ENCODE measurements at regions not wholly inside any gene's neighbourhood (a gene's known extent, or its start where the extent isn't known, plus 50 kb on each side); places are given as distances from the start of the nearest gene placed in this dataset.
"Not testable (repeated sequence)": the region's sequence is repeated elsewhere in the genome, so short reads cannot be mapped to it uniquely, and the experiment has no call there.

DNA sequence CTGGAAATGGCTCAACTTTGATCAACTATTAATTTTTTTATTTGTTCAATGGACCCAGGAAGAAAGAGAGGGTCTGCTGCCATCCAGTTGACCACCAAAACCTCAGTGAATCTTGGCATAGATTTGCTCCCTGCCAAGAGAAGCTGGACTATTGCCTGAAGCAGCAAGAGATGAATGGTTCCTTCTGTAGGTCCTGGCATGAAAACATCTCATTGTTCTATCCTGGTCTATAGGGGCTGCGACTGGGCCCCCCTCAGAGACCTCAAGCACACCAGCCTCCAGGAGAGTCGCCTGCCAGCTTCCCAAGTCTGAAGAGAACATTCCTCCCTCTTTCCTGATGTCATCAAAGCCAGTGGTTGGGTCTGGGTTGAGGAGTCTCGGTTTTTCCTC, 204.9 kb downstream of the TMX1 start:
- no peak for DNase-seq (ENCODE audit: low spot score)

DNA sequence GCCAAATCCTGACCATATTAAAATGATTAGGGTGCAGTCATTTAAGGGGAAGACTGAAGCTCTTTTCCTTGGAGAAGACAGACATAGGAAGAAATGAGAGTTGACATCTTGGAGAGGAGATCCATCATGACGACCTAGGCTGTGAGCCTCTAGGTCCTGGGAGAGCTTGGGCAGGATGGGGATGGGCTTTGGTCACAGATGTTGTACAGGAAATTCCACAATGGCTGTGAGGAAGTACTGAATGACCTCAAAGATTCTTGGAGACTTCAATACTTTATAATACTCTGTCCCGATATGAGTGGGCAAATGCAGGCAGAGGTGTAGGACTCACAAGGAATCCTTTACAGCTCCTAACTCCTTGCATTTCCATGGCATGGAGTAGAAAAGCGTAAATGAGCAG, 204.9 kb upstream of the FRMD6 start:
- no peak for DNase-seq (ENCODE audit: low spot score)

DNA sequence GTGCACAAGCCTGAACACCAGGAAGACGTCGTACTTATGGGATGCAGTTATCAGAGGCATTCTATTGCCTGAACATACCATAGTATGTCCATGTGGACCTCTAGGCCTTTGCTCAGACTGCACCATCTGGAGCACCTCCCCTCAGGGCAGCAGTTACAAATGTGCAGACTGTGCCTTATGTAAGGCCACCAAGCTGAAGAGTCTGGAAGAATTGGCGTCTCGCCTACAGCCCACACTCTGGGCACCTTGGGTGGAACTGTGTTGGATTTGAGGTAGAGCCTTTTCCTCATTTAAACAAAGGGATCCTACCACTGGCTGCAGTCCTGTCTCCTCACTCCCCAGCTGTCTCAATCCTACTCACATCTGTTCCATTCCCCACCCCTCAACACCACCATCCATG, 204.3 kb upstream of the FRMD6 start:
- no peak for DNase-seq (ENCODE audit: low spot score)

DNA sequence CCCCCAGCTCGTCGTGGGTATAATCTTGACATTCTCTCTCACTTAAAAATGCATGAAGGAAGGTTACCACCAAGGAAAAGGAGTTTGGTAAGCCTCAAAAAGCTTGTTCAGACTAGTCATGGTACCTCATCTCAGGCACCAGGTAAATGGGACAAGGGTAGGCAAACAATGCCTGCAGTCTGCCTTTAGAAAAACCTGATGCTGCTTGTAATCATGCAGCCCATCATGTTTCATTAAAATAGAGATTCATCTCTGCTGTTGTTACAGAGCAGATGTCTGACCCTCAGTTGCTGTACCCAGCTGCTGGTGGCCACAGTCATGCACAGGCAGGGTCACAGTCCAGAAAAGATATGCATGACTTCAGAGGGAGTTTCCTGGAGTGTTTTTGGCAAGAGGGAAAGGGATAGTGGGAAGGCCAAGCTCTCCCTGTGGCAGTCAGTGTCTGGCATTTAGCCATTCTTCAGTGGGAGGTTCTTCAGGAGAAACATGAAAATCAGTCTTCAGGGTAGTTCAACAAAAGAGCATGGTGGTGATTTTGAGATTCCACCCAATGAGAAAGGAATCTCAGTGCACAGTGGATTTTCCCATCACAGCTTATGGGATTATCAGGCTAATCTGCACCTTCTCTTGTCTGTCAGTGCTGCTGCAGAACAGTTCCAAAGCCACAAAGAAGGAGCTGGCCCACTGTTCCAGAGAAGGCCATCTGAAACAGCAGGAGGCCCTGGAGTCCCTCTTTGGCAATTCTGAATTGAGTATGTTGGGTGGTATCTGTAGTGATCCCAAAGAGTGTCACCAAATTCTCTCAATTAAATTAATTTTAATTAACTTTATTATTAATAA, 202.7 kb upstream of the FRMD6 start:
- DNase-seq (ENCODE audit: low spot score): no peak

DNA sequence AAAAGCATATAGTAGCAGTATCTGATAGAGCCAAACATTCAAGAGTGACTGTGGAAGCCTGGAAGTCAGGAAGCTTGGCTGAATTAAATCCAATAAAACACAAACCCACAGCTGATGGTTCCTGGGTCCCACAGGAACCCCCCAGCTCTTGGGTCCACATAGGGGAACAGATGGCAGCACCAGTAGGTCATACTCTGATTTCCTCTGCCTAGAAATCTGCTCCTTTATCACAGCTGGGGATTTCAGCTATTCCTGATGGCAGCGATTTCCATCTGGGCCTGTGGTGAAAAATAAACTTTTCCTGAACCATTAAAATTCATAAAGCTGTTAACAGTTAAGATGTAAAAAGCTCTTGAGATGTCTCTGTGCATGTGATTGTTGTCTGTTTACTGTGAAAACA, 202.0 kb upstream of the FRMD6 start:
- DNase-seq (ENCODE audit: low spot score): no peak

DNA sequence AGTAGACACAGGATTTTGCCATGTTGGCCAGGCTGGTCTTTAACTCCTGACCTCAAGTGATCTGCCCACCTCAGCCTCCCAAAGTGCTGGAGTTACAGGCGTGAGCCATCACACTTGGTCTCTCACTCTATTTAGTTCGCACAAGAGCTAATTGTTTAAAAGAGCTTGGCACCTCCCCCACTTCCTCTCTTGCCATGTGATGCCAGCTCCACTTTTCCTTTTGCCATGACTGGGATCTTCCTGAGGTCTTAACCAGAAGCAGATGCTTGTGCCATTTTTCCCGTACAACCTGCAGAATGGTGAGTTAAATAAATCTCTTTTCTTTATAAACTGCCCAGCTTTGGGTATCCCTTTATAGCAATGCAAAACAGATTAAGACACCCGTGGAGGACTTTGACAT, 200.1 kb upstream of the FRMD6 start:
- no peak for DNase-seq (ENCODE audit: low spot score)

DNA sequence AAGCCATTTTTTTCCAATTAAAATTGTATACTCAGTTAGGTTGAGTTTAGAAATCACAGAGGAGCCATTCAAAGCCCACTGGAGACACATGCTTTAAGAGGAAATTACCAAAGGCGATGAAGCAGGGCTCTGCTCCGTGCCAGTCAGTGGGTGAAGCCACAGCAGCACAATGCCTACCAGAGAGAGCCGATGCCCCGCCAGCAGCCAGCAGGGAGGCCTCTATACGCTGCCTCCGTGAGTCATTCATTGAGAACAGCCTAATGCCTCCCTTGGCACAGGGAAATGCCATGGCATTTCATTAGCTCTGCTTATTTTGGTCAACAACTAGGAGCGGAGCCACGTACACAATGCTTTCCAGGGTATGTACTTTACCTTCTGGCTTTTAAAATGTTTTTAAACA, 197.8 kb upstream of the FRMD6 start:
- DNase-seq (ENCODE audit: low spot score): no peak

DNA sequence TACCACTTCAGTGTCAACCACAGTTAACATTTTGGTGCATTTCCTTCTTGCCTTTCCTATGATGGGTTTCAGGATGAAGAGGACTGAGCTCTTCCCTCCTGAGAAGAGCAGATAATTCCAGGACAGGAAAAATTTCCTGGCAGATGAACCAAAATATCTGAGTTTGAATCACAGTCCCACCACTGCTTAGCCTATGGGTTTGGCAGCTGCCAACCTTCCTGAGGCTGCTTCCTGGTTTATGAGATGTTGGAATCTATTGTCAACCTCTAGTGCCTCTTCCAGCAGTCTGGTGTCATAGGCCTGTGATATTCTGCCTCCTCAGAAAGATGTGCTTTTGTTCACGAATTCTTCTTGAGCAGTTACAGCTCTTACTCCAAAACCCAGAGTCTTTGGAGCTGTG, 197.4 kb upstream of the FRMD6 start:
- DNase-seq (ENCODE audit: low spot score): no peak

DNA sequence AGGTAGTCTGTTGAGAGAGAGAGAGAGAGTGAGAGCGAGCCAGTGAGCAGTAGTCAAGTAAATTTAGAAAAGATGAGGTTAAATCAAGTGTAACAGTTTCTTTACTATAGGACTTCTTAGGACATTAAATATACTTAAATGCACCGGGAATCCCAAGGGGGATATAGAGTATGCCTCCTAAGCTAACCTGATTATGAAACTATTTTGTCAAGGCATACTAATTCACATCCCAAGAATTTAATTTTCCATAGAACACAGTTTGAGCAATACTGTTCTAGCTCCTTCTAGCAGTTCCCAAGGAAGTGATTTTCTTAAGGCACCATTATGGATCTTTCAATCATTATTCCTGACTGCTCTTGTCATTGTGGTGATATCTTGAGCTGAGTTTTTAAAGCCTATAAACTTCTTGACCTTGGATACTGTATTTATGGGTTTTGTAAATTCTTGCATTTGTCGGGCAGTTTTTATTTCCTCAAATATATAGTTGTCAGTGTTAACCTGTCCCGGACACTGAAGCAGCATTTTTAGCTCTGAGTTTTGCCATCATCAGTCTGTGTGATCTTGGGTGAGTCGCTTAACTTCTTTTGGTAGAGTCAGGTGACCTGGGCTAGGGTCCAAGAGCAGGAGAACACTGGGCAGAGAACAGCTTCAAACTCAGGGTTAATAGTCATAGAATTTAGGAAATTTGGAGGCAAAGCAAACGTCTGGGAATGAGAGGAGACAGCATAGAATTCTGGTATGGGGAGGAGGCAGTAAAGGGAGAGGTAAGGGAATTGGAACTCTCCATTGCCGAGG, 196.5 kb upstream of the FRMD6 start:
- DNase-seq (ENCODE audit: low spot score): no peak

DNA sequence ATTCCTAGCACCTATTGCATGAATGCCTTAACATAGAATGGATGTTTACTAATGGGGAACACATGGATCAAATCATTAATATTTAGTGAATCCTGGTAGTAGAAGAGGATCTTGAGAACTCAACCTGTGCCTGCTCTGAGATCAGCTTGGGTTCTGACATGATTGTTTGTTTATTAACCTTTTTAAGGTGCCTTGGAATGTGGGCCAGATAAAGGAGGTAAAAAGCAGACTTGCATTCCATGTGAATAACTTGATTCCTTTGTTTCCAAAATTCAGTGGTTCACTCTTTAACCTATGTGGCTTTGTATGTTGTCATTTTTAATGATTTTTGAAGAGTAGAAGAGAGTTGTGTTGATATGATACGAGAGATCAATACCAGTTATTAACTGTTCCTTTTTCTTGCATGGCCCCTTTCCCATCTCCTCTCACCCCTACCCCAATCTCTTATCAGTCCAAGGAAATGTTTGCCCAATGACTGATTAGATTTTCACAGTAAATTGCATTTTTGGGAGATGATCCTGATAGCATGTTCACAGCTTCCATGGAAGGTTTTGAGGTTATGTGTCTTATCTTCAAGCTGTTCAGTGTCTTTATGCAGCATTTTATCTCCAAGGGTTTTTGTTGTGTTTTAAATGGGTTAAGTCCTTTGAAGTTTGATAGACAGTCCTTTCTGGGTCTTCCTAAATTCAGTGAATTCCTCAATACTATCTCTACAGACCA, 193.7 kb upstream of the FRMD6 start:
- no peak for DNase-seq (ENCODE audit: low spot score)

DNA sequence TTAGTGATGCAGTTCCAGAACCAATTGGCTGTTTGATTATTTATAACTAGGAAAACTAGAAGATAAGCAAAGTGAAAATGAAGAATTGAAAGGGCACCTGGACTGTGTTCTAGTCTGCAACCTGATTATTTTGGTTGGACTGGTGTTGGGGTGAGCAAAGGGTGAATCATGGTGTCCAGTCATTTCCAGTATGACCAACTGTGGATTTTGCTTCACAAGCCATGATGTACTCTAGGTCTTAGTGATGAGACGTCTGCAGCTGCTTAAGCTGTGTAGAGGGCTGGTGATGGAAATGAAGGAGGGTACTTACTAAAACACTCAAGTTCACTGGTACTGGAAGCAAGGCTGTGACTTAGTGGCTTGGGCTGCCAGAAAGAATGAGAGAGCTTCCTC, 193.2 kb upstream of the FRMD6 start:
- DNase-seq (ENCODE audit: low spot score): no peak

DNA sequence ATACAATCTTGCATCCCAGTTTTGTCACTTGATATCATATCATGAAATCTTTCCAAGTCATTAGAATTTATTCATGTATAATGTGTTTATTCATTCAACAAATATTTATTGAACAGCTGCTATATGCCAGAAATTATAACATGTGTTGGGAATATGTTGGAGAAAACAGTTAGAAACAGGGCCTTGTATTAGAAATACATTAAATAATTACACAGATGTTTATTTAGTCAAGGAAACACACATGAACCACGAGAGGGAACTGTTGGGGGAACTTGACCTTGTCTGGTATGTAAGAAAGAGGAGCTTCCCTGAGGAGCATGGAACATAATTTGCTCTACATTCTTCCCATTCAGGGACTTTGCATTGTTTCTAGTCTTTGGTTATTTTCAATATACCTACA, 191.7 kb upstream of the FRMD6 start:
- no peak for DNase-seq (ENCODE audit: low spot score)

DNA sequence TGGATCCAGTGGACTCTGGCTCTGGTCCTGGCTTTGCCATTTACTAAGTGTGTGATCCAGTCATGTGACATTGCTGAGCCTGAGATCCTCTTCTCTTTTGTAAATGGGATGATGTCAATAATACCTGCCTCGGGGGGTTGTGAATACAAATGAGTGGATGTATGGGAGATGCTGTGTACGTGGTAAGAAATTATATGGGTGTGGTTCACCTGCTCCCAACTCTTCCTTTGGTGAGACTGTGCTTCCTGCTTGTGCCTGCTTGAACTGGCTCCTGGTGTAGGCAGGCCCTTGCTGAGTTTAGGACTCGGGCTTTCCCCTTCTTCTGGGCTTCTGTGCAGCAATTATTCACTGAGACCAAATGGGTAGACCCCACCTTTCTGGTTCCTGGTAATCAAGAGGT, 189.5 kb upstream of the FRMD6 start:
- DNase-seq (ENCODE audit: low spot score): no peak

DNA sequence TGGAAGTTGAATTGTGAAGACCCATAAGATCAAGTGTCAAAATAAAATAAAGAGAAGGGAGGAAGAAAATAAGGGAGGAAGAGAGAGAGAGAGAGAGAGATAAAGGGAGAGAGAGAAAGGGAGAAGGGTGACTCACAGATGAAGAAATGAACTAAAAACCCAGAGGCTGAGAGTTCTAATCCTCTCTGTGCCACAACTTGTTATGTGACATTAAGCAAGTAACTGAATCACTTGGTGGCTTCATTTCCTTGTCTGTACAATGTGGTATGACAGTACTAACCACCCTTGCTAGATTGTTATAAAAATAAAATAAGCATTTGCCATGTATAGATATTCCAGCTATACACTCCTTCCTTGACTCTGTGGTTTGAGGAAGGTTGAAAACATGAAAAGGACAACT, 189.0 kb upstream of the FRMD6 start:
- no peak for DNase-seq (ENCODE audit: low spot score)

DNA sequence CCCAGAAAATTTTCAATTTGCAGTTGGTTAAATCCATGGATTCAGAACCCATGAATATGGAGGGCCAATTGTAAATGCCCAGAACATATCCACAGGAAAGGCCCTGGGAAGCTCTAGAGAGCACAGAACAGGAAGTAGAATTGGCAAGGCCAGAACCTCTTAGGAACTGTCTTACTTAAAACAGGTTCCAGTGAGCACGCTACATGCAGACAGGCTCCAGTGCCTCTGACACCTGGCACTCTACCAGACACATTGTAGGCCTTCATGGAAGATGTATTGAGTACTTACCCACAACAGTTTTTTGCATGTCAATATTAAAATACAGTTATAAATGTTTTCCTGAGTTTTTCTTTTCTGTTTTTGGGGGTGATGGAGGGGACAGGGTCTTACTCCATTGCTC, 188.2 kb upstream of the FRMD6 start:
- DNase-seq (ENCODE audit: low spot score): no peak

DNA sequence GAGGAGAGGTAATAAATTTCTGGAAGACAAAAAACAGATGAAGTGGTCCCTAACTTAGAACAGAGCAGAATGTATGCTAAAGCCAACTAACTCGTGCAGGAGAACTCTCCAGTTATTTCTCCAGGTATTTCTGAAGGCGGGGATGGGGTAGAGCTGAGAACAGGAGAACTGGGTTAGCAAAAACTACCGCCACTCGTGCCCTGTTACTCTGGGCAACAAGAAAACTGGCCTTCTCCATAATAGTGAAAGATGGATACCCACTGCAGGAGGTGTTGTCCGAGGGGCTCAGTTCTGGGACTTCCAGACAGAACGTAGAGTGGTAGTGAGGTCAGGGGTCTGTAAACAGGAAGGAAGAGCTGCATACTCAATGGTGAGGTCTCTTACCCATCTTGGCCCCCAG, 187.3 kb upstream of the FRMD6 start:
- DNase-seq (ENCODE audit: low spot score): no peak

DNA sequence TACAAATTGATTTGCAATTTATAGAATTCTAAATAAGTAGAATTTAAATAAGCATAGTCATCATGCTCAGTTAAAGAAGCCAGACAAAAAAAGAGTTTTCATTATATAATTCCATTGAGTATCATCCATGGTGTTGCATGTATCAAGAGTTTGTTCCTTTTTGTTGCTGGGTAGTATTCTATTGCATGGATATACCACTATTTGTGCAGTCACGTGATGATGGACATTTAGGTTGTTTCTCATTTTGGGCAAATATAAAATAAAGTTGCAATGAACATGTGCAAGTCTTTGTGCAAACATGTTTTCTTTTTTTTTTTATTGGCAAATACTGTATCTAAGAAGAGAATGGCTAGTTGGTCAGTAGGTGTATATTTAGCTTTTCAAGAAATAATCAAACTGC, 186.2 kb upstream of the FRMD6 start:
- no peak for DNase-seq (ENCODE audit: low spot score)

DNA sequence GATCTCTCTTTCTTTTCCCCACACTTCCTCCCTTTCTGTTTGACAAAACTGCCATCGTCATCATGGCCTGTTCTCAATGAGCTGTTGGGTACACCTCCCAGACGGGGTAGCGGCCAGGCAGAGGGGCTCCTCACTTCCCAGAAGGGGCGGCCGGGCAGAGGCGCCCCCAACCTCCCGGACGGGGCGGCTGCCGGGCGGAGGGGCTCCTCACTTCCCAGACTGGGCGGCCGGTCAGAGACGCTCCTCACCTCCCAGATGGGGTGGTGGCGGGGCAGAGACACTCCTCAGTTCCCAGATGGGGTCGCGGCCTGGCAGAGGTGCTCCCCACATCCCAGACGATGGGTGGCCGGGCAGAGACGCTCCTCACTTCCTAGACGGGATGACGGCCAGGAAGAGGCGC, 184.3 kb upstream of the FRMD6 start:
- not testable (repeated sequence) for DNase-seq (ENCODE audit: low spot score)

DNA sequence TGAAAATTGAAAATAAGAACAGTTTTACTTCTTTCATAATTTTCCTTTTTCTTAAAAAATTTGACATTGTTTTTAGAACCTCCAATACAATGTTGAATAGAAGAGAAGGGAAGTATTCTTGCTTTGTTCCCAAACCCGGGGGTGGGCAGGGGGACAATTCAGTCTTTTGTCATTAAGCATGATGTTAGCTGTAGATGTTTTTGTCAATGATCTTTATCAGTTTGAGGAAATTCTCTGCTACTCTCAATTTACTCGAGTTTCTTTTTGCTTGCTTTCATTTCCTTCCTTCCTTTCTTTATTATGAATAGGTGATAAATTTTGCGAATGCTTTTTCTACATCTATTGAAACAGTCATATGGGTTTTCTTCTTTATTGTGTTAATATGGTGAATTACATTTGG, 183.2 kb upstream of the FRMD6 start:
- DNase-seq (ENCODE audit: low spot score): no peak

DNA sequence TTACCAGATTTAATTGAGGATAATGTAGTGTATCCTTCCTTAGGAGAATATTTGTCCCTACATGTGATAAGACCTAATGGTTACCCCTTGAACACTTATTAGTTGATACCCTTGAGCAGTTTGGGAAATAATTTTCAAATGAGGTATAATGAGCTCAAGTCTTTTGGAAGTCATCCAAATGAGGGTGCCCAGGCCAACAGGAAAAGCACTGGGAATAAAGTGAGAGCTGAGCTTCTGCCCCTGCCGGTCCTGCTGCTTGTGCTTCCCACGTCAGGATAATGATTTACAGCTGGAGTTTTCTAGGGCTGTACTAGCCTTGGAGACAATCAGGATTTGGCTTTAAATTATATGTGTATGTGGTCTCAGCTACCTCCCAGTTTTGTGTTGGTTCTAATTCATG, 178.8 kb upstream of the FRMD6 start:
- DNase-seq (ENCODE audit: low spot score): no peak

DNA sequence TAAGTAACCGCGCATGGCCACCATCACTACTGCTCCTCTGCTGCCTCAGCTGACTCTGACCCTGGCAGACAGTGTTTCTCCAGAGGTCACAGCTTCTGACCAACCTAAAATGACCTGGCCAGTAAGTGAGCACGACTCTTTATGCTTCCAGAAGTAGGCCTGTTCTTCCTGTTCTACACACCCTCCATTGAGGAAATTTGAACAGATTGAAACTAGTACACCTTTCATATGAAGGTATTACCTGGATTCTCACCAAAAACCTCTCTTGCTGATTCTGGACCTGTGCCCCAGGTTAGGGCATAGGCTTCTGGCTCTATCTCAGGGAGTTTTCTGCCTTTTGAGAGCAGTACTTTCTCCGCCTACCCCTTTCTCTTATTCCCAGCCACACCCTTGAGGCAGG, 178.4 kb upstream of the FRMD6 start:
- no peak for DNase-seq (ENCODE audit: low spot score)

DNA sequence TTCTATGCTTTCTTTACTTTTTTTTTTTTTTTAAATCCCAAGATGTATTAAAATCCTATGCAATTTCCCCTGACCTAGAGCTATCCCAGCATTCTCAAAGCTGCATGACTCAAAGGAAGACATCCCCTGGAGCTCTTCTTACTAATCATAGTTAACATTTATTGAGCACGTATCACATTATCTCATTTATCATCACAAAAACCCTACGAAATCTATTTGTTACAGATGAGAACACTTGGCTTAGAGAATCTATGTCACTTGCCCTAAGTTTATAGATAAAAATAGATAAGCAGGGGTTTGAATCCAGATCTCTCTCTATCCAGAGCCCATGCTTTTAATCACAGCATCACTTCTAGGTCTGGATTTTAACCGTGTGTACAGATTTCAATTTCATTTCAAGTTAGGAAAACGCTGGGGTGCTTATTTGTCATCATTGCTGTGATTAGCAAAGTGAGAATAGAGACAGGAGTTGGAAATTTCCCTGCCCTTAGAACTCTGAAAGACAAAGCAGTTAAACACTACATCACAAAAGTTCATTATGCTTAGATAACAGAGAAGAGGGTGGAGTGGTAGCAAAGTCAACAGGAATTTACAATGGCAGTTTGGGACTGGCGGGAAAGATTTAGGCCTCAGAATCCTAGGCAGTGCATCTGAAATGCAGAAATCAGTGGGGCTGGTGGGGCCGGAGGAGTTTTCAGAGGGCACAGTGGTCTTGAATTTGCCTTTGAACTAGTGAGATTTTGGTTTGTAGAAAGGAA, 177.7 kb upstream of the FRMD6 start:
- DNase-seq (ENCODE audit: low spot score): no peak
